ENCODE measurements at regions not wholly inside any gene's neighbourhood (a gene's known extent, or its start where the extent isn't known, plus 50 kb on each side); places are given as distances from the start of the nearest gene placed in this dataset.

GRCh38 chr7:20858951-20859350, 72.3 kb upstream of the SP8 start:
- TF ChIP-seq ZNF747 (tag by site-specific recombination; IDR thresholded peaks at IDR 0.05) = no peak
- TF ChIP-seq, protein P1, sequence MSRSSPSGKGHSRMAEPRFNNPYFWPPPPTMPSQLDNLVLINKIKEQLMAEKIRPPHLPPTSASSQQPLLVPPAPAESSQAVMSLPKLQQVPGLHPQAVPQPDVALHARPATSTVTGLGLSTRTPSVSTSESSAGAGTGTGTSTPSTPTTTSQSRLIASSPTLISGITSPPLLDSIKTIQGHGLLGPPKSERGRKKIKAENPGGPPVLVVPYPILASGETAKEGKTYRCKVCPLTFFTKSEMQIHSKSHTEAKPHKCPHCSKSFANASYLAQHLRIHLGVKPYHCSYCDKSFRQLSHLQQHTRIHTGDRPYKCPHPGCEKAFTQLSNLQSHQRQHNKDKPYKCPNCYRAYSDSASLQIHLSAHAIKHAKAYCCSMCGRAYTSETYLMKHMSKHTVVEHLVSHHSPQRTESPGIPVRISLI (tag by site-specific recombination; IDR thresholded peaks at IDR 0.05) = no peak

Measured in HEK293 (cell line).